Amniotic stem cell (primary cell): ENCODE measurements at regions not wholly inside any gene's neighbourhood (a gene's known extent, or its start where the extent isn't known, plus 50 kb on each side); places are given as distances from the start of the nearest gene placed in this dataset.
"Not testable (repeated sequence)": the region's sequence is repeated elsewhere in the genome, so short reads cannot be mapped to it uniquely, and the experiment has no call there.

ENCODE experiments used
- DNase-seq: peaks from one replicate; lab custom pipeline; 2025; lab: John Stamatoyannopoulos, UW

- no peak for DNase-seq
Observed at GRCh38 chr13:101003566-101003965, 329.0 kb upstream of the TMTC4 start.

GRCh38 chr13:100989392-100989791 is 314.8 kb upstream of the TMTC4 start:
- DNase-seq, result no peak

GRCh38 chr13:100988921-100989320 is 314.3 kb upstream of the TMTC4 start:
- DNase-seq, result no peak

GRCh38 chr13:100987948-100988347 is 313.4 kb upstream of the TMTC4 start:
- no peak for DNase-seq

GRCh38 chr13:100986571-100986970 is 312.0 kb upstream of the TMTC4 start:
- no peak for DNase-seq

GRCh38 chr13:100984085-100984705 is 309.6 kb upstream of the TMTC4 start:
- DNase-seq, result no peak

- no peak for DNase-seq
Observed at GRCh38 chr13:100983111-100983510, 308.5 kb upstream of the TMTC4 start.

GRCh38 chr13:100980171-100980570 is 305.6 kb upstream of the TMTC4 start:
- no peak for DNase-seq

GRCh38 chr13:100977841-100978240 is 303.2 kb upstream of the TMTC4 start:
- DNase-seq, result no peak

- DNase-seq, result no peak
Observed at GRCh38 chr13:100976993-100977392, 302.4 kb upstream of the TMTC4 start.

GRCh38 chr13:100975666-100976065 is 301.1 kb upstream of the TMTC4 start:
- not testable (repeated sequence) for DNase-seq

- DNase-seq, result no peak
Observed at GRCh38 chr13:100962585-100962984, 288.0 kb upstream of the TMTC4 start.

GRCh38 chr13:100961186-100961585 is 286.6 kb upstream of the TMTC4 start:
- DNase-seq, result no peak

- DNase-seq, result no peak
Observed at GRCh38 chr13:100958831-100959230, 284.2 kb upstream of the TMTC4 start.

GRCh38 chr13:100957741-100958140 is 283.1 kb upstream of the TMTC4 start:
- DNase-seq, result no peak

- no peak for DNase-seq
Observed at GRCh38 chr13:100954430-100955305, 280.1 kb upstream of the TMTC4 start.

- no peak for DNase-seq
Observed at GRCh38 chr13:100951016-100951415, 276.4 kb upstream of the TMTC4 start.

GRCh38 chr13:100948937-100949336 is 274.3 kb upstream of the TMTC4 start:
- DNase-seq, result not testable (repeated sequence)

- no peak for DNase-seq
Observed at GRCh38 chr13:100946588-100946987, 272.0 kb upstream of the TMTC4 start.

- no peak for DNase-seq
Observed at GRCh38 chr13:100944791-100945345, 270.3 kb upstream of the TMTC4 start.

- DNase-seq, result no peak
Observed at GRCh38 chr13:100942742-100943141, 268.1 kb upstream of the TMTC4 start.

GRCh38 chr13:100941377-100942368 is 267.1 kb upstream of the TMTC4 start:
- no peak for DNase-seq
